ENCODE measurements at regions not wholly inside any gene's neighbourhood (a gene's known extent, or its start where the extent isn't known, plus 50 kb on each side); places are given as distances from the start of the nearest gene placed in this dataset.
A peak's percentile ranks its signal among the peaks of the same experiment; 100 is the strongest.

- peaks cover 0 to 17% (median 5%) of the 10 kb centered on the region in 5 donors for H3K4me1 ChIP-seq (ENCODE audit: control insufficient read depth in 5 of 5, insufficient read depth in 5 of 5, low read length in 5 of 5)
- no peaks in the 10 kb centered on the region for H3K36me3 ChIP-seq (ENCODE audit: control insufficient read depth in 4 of 4, insufficient read depth in 4 of 4, low read length in 4 of 4)
- H3K27ac ChIP-seq (ENCODE audit: low read depth in 1 of 2, low read length in 1 of 2), result no peak overlapping the region
- peak in 2 of 3 donors; percentile 46 to 55 for DNase-seq
- H3K4me3 ChIP-seq, result no peak overlapping the region
- WGBS, 2 donors, result 39 to 45% methylated on average over 16 of the region's 16 CpGs
- H3K27me3 ChIP-seq (ENCODE audit: control insufficient read depth in 3 of 3, insufficient read depth in 3 of 3, low read length in 2 of 3), result no peaks in the 10 kb centered on the region
- TF ChIP-seq, protein P1, sequence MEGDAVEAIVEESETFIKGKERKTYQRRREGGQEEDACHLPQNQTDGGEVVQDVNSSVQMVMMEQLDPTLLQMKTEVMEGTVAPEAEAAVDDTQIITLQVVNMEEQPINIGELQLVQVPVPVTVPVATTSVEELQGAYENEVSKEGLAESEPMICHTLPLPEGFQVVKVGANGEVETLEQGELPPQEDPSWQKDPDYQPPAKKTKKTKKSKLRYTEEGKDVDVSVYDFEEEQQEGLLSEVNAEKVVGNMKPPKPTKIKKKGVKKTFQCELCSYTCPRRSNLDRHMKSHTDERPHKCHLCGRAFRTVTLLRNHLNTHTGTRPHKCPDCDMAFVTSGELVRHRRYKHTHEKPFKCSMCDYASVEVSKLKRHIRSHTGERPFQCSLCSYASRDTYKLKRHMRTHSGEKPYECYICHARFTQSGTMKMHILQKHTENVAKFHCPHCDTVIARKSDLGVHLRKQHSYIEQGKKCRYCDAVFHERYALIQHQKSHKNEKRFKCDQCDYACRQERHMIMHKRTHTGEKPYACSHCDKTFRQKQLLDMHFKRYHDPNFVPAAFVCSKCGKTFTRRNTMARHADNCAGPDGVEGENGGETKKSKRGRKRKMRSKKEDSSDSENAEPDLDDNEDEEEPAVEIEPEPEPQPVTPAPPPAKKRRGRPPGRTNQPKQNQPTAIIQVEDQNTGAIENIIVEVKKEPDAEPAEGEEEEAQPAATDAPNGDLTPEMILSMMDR (IDR thresholded peaks at IDR 0.05; ENCODE audit: control extremely low read depth, extremely low read depth), result no peak
- ATAC-seq (ENCODE audit: insufficient read depth, low FRiP score), result no peak
- H3K9me3 ChIP-seq (ENCODE audit: control insufficient read depth in 4 of 4, insufficient read depth in 3 of 4, low read length in 3 of 4), result no peaks in the 10 kb centered on the region
- H3K9ac ChIP-seq (ENCODE audit: insufficient read depth in 1 of 2, low read length in 2 of 2), result peak overlapping the region in 1 of 2 donors; percentile 63
These were observed 187.1 kb downstream of the BLID start for GRCh38 chr11:121928597-121929580.

GRCh38 chr11:121927789-121928188 is 188.2 kb downstream of the BLID start:
- Histone ChIP-seq H3K4me1 (ENCODE audit: control insufficient read depth in 5 of 5, insufficient read depth in 5 of 5, low read length in 5 of 5) (peaks cover 0 to 17% (median 5%) of the 10 kb centered on the region in 5 donors), H3K27ac (ENCODE audit: low read depth in 1 of 2, low read length in 1 of 2) (no peak overlapping the region), H3K27me3 (ENCODE audit: control insufficient read depth in 3 of 3, insufficient read depth in 3 of 3, low read length in 2 of 3) (no peaks in the 10 kb centered on the region), H3K9me3 (ENCODE audit: control insufficient read depth in 4 of 4, insufficient read depth in 3 of 4, low read length in 3 of 4) (no peaks in the 10 kb centered on the region), H3K9ac (ENCODE audit: insufficient read depth in 1 of 2, low read length in 2 of 2) (no peak overlapping the region), H3K4me3 (no peak overlapping the region), H3K36me3 (ENCODE audit: control insufficient read depth in 4 of 4, insufficient read depth in 4 of 4, low read length in 4 of 4) (no peaks in the 10 kb centered on the region)
- TF ChIP-seq, protein P1 (IDR thresholded peaks at IDR 0.05; ENCODE audit: control extremely low read depth, extremely low read depth), result no peak
- 89 to 92% methylated on average over 6 of the region's 6 CpGs for WGBS, 2 donors
- no peak for ATAC-seq (ENCODE audit: insufficient read depth, low FRiP score)
- no peak for DNase-seq

- no peaks in the 10 kb centered on the region for H3K36me3 ChIP-seq (ENCODE audit: control insufficient read depth in 4 of 4, insufficient read depth in 4 of 4, low read length in 4 of 4)
- ATAC-seq (ENCODE audit: insufficient read depth, low FRiP score) (no peak), DNase-seq (peak in 2 of 3 donors; percentile 21 to 24)
- TF ChIP-seq, protein P1 (IDR thresholded peaks at IDR 0.05; ENCODE audit: control extremely low read depth, extremely low read depth), result no peak
- no peaks in the 10 kb centered on the region for H3K27me3 ChIP-seq (ENCODE audit: control insufficient read depth in 3 of 3, insufficient read depth in 3 of 3, low read length in 2 of 3)
- H3K27ac ChIP-seq (ENCODE audit: low read depth in 1 of 2, low read length in 1 of 2), result no peak overlapping the region
- H3K9me3 ChIP-seq (ENCODE audit: control insufficient read depth in 4 of 4, insufficient read depth in 3 of 4, low read length in 3 of 4), result no peaks in the 10 kb centered on the region
- WGBS, 2 donors, result 85 to 87% methylated on average over 8 of the region's 8 CpGs
- H3K4me3 ChIP-seq, result no peak overlapping the region
- peaks cover 0 to 17% (median 5%) of the 10 kb centered on the region in 5 donors for H3K4me1 ChIP-seq (ENCODE audit: control insufficient read depth in 5 of 5, insufficient read depth in 5 of 5, low read length in 5 of 5)
- no peak overlapping the region for H3K9ac ChIP-seq (ENCODE audit: insufficient read depth in 1 of 2, low read length in 2 of 2)
These were observed 188.8 kb downstream of the BLID start for GRCh38 chr11:121927097-121927785.
